ENCODE measurements at regions not wholly inside any gene's neighbourhood (a gene's known extent, or its start where the extent isn't known, plus 50 kb on each side); places are given as distances from the start of the nearest gene placed in this dataset.

DNA sequence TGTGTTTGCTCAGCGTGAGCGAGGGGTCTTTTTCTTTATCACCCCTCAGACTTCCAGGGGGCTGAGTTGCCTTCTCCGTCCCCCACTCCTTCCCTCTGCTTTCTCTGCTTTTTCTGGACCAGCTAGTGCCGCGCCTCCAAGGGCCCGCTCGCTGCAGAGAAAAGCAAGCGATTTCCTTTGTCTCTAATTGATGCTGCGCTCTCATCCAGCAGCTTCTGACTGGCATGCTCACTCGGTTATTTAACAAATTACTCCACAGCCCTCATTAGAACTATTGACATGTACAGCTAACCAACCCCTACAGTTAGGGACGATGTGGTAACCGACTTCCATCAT is 288.0 kb downstream of the ELAVL2 start:
- TF ChIP-seq, protein P1, sequence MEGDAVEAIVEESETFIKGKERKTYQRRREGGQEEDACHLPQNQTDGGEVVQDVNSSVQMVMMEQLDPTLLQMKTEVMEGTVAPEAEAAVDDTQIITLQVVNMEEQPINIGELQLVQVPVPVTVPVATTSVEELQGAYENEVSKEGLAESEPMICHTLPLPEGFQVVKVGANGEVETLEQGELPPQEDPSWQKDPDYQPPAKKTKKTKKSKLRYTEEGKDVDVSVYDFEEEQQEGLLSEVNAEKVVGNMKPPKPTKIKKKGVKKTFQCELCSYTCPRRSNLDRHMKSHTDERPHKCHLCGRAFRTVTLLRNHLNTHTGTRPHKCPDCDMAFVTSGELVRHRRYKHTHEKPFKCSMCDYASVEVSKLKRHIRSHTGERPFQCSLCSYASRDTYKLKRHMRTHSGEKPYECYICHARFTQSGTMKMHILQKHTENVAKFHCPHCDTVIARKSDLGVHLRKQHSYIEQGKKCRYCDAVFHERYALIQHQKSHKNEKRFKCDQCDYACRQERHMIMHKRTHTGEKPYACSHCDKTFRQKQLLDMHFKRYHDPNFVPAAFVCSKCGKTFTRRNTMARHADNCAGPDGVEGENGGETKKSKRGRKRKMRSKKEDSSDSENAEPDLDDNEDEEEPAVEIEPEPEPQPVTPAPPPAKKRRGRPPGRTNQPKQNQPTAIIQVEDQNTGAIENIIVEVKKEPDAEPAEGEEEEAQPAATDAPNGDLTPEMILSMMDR (IDR thresholded peaks at IDR 0.05) = no peak
- no peak for DNase-seq (ENCODE audit: low spot score)
- Histone ChIP-seq H3K27ac (no peak overlapping the region), H3K4me3 (peak overlapping the region; percentile 62)

DNA sequence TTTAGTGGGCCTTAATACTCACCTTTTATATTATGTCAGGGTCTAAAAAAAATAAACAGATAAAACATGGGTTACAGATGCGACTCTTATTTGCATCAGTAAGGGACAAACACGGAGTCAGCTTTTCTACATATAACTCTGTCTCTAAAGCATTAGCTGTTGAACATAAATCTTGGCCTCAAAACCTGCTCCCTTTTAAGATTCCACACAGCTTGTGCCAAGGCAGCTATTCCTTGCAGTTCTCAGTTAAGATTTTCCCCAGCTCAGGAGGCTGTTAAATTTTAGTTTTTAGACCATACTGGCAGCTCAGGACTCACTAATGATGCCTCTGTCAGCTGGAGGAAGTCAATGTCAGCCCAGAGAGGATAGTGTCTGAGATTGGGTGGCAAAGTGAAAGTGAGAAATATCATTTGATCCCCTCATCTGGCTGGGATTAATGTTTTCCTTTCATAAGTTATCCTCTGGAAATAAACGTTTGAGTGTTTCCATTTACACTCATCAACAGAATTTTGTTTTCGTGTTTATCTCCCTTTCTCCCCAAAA is 287.5 kb downstream of the ELAVL2 start:
- Histone ChIP-seq H3K4me3 (no peak overlapping the region), H3K27ac (no peak overlapping the region)
- DNase-seq (ENCODE audit: low spot score) = no peak
- TF ChIP-seq, protein P1 (IDR thresholded peaks at IDR 0.05) = no peak

DNA sequence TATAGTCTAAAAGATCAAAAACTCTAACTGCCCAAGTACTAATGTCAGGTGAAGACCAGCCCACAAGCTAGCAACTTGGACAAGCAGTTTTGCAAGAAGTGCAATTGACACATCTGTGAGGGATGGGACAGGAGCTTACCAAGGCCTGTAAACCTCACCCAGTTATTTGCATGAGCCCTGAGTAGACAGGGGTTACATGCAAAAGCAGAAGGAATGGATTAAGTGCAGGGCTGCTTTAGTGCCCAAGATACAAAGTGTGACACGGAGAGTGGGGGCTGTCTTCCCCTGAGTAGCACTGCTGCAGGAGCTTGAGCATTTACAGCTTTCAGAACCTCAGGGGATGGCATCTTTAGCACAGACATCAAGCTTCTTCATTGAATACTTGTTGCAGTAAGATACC is 286.7 kb downstream of the ELAVL2 start:
- Histone ChIP-seq H3K27ac (no peak overlapping the region), H3K4me3 (no peak overlapping the region)
- no peak for DNase-seq (ENCODE audit: low spot score)
- TF ChIP-seq, protein P1 (IDR thresholded peaks at IDR 0.05) = no peak

DNA sequence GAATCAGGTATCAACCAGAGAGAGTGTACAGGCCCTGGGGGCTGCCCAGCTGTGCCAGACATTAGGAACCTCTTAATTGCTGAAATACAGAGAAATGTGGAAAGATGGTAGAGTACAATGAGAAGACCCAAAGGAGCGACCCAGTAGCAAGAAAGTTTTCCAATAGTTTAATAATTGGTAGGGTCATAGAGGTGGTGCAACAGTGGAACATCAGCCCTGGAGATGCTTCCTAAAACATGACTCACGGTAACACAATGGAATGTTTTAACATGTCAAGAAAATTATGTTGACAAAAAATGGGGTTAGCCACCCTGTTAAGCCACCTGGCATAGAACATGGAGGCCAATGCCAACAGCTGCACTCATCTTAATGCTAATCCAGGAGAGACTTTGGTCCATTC is 284.1 kb downstream of the ELAVL2 start:
- TF ChIP-seq, protein P1 (IDR thresholded peaks at IDR 0.05) = no peak
- peak overlapping the region in 1 of 2 donors; percentile 22 for H3K27ac ChIP-seq
- H3K4me3 ChIP-seq = no peak overlapping the region
- DNase-seq (ENCODE audit: low spot score) = no peak

DNA sequence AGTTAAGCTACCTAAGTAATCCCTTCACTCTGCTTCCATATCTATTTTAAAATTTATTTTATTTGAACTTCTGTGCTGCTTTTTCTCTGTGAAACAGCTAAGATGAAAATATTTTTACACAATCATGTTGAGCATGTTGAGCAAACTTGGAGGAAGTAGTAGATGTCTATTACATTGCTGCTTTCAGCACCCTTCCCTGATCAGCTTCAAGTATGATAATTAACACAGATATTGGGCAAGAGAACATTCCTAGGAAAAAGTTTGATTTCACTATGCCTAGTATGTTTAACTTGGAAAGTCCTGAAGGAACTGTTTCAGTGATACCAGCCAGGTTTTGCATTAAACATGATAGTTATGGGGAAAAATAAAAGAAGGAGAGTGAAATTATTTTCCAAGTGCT is 283.6 kb downstream of the ELAVL2 start:
- Histone ChIP-seq H3K27ac (no peak overlapping the region), H3K4me3 (no peak overlapping the region)
- TF ChIP-seq, protein P1 (IDR thresholded peaks at IDR 0.05) = no peak
- DNase-seq (ENCODE audit: low spot score) = no peak

GRCh38 chr9:23542927-23543326 is 283.1 kb downstream of the ELAVL2 start:
- H3K27ac ChIP-seq = no peak overlapping the region
- TF ChIP-seq, protein P1 (IDR thresholded peaks at IDR 0.05) = no peak
- no peak for DNase-seq (ENCODE audit: low spot score)
- no peak overlapping the region for H3K4me3 ChIP-seq

DNA sequence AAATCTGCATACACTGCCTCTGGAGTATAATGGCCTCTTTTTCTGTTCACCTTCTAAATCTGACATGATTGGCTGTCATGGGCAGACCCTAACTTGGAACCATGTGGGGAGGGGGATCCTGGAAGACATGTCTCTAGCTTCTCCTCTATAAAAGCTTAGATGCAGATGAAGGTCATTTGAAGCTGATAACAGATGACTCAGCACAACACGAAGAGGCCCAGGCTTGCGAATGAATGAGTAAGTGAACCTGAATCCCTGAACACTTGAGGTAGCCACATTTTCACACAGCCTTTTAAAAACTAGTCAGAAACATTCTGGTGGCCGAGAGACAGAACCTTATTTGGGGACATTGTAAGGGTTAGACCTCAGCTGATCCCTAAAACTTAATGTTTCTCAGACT is 282.6 kb downstream of the ELAVL2 start:
- TF ChIP-seq, protein P1 (IDR thresholded peaks at IDR 0.05) = no peak
- no peak for DNase-seq (ENCODE audit: low spot score)
- H3K27ac ChIP-seq = no peak overlapping the region
- no peak overlapping the region for H3K4me3 ChIP-seq
